H1 (cell line): ENCODE measurements at regions not wholly inside any gene's neighbourhood (a gene's known extent, or its start where the extent isn't known, plus 50 kb on each side); places are given as distances from the start of the nearest gene placed in this dataset.

Experiments
- CTCF ChIA-PET: fragments of 300-600 bp; sonication (Branson Sonifier 250); formaldehyde crosslinking; loops from one replicate; lab custom pipeline; 2021; ENCODE audit not compliant: partially characterized antibody; lab: Charles Lee
- POLR2A ChIA-PET: fragments of 300-600 bp; sonication (Branson Sonifier 250); formaldehyde crosslinking; loops from one replicate; lab custom pipeline; 2021; ENCODE audit warnings: inconsistent platforms; ENCODE audit not compliant: partially characterized antibody; lab: Charles Lee
- DNase-seq, 2 experiments: peaks; one replicate each; pipeline versions ENCODE4 v3.0.0 to v3.0.0-alpha.2; 2010 to 2022; ENCODE audit warnings: low spot score in 2 of 2, low read depth in 1 of 2, mixed read lengths in 1 of 2
- FAIRE-seq: peaks from 2 replicates; lab custom pipeline; 2011; peaks lifted over from hg19 to GRCh38; lab: Jason Lieb, UNC
- H2AFZ ChIP-seq: 2 replicates; pipeline ENCODE4 v1.8.1; 2012; ENCODE audit warnings: low read length, inconsistent platforms
- H2AK5ac ChIP-seq: 2 replicates; pipeline ENCODE4 v1.6.1; 2013; ENCODE audit warnings: low read depth, low read length
- H2BK120ac ChIP-seq: replicated peaks from 2 replicates; pipeline ENCODE3; 2013; ENCODE audit warnings: low read depth, low read length, inconsistent platforms
- H2BK12ac ChIP-seq: 2 replicates; pipeline ENCODE4 v1.6.1; 2013; ENCODE audit warnings: low read depth, low read length
- H2BK15ac ChIP-seq: 2 replicates; pipeline ENCODE4 v1.6.1; 2013; ENCODE audit warnings: low read length
- H2BK20ac ChIP-seq: 2 replicates; pipeline ENCODE4 v1.6.1; 2013; ENCODE audit warnings: low read length
- H2BK5ac ChIP-seq: 2 replicates; pipeline ENCODE4 v1.6.1; 2013; ENCODE audit warnings: low read depth, low read length
- H3K14ac ChIP-seq: 2 replicates; pipeline ENCODE4 v1.6.1; 2013; ENCODE audit warnings: inconsistent platforms; ENCODE audit not compliant: insufficient read length
- H3K18ac ChIP-seq: 2 replicates; pipeline ENCODE4 v1.6.1; 2013; ENCODE audit warnings: low read length; ENCODE audit errors: extremely low read depth
- H3K23ac ChIP-seq: 2 replicates; pipeline ENCODE4 v1.6.1; 2013; ENCODE audit warnings: inconsistent platforms; ENCODE audit not compliant: insufficient read length
- H3K23me2 ChIP-seq: 2 replicates; pipeline ENCODE4 v1.6.1; 2013; ENCODE audit warnings: low read depth, low read length
- H3K27ac ChIP-seq: 2 replicates; pipeline ENCODE4 v1.6.1; 2011; ENCODE audit warnings: low read depth, low read length, inconsistent platforms
- H3K27me3 ChIP-seq, 4 experiments: replicated peaks in 1 of 4; 1 replicate in 1 of 4; 2 replicates in 3 of 4; pipeline versions ENCODE4 v1.6.1 to v1.8.1; 2011 to 2013; ENCODE audit warnings: low read length in 3 of 4, mild to moderate bottlenecking in 3 of 4, inconsistent platforms in 2 of 4, mixed read lengths in 2 of 4, moderate library complexity in 1 of 4; ENCODE audit not compliant: control insufficient read depth in 3 of 4, insufficient read depth in 3 of 4; ENCODE audit errors: extremely low read depth in 1 of 4
- H3K36me3 ChIP-seq, 4 experiments: 2 replicates each; pipeline versions ENCODE4 v1.6.1 to v1.8.1; 2011 to 2013; ENCODE audit warnings: mild to moderate bottlenecking in 4 of 4, low read length in 3 of 4, moderate library complexity in 2 of 4, control low read depth in 1 of 4, inconsistent platforms in 1 of 4; ENCODE audit not compliant: insufficient read depth in 4 of 4, control insufficient read depth in 2 of 4
- H3K4ac ChIP-seq: replicated peaks from 2 replicates; pipeline ENCODE3; 2013; ENCODE audit warnings: low read length, low read depth, mixed read lengths, inconsistent platforms; ENCODE audit not compliant: insufficient read length
- H3K4me1 ChIP-seq, 4 experiments: replicated peaks in 1 of 4; 1 replicate in 1 of 4; 2 replicates in 3 of 4; pipeline versions ENCODE4 v1.6.1 to v1.8.1; 2011 to 2013; ENCODE audit warnings: low read length in 3 of 4, inconsistent platforms in 2 of 4, mixed read lengths in 1 of 4; ENCODE audit not compliant: insufficient read depth in 4 of 4, control insufficient read depth in 3 of 4
- H3K4me2 ChIP-seq, 2 experiments: 2 replicates each; pipeline versions ENCODE4 v1.6.1 to v1.8.1; 2011 to 2013; ENCODE audit warnings: low read depth in 2 of 2, low read length in 2 of 2, control low read depth in 1 of 2, inconsistent platforms in 1 of 2, mild to moderate bottlenecking in 1 of 2; ENCODE audit not compliant: insufficient read depth in 1 of 2
- H3K4me3 ChIP-seq, 4 experiments: fragments of 200-600, 300-600 bp in 1 of 4; sonication (generic), shearing (Covaris generic), sonication (Bioruptor Twin) in 1 of 4; 2 replicates each; pipeline versions ENCODE4 v1.5.1 to v1.8.1; 2011 to 2016; ENCODE audit warnings: low read length in 4 of 4, low read depth in 3 of 4, control low read depth in 2 of 4, inconsistent platforms in 2 of 4, mild to moderate bottlenecking in 2 of 4, mixed read lengths in 1 of 4, moderate library complexity in 1 of 4; ENCODE audit not compliant: insufficient read depth in 2 of 4; ENCODE audit errors: extremely low read depth in 1 of 4
- H3K56ac ChIP-seq: replicated peaks from 2 replicates; pipeline ENCODE3; 2013; ENCODE audit warnings: low read depth, mild to moderate bottlenecking, mixed read lengths, low read length, inconsistent platforms; ENCODE audit not compliant: insufficient read length
- H3K79me1 ChIP-seq: 2 replicates; pipeline ENCODE4 v1.6.1; 2013; ENCODE audit warnings: low read depth, low read length, control low read depth
- H3K79me2 ChIP-seq, 2 experiments: 2 replicates each; pipeline versions ENCODE4 v1.6.1 to v1.8.1; 2012 to 2013; ENCODE audit warnings: low read length in 2 of 2, mild to moderate bottlenecking in 2 of 2, inconsistent platforms in 1 of 2; ENCODE audit not compliant: insufficient read depth in 2 of 2, control insufficient read depth in 1 of 2
- H3K9ac ChIP-seq, 4 experiments: replicated peaks in 1 of 4; 1 replicate in 1 of 4; 2 replicates in 3 of 4; pipeline versions ENCODE4 v1.6.1 to v1.8.1; 2011 to 2013; ENCODE audit warnings: low read depth in 3 of 4, low read length in 3 of 4, control low read depth in 2 of 4, mild to moderate bottlenecking in 2 of 4, moderate library complexity in 2 of 4, inconsistent platforms in 1 of 4; ENCODE audit errors: extremely low read depth in 1 of 4
- H3K9me3 ChIP-seq, 2 experiments: 2 replicates each; pipeline versions ENCODE4 v1.6.1 to v1.8.1; 2012 to 2013; ENCODE audit warnings: mild to moderate bottlenecking in 2 of 2, moderate library complexity in 2 of 2, control low read depth in 1 of 2, inconsistent platforms in 1 of 2, low read depth in 1 of 2, low read length in 1 of 2, mixed read lengths in 1 of 2; ENCODE audit not compliant: insufficient read depth in 2 of 2
- H4K20me1 ChIP-seq, 2 experiments: replicated peaks in 1 of 2; 2 replicates each; pipeline versions ENCODE3 to v1.8.1; 2011 to 2013; ENCODE audit warnings: inconsistent platforms in 2 of 2, low read length in 2 of 2, mild to moderate bottlenecking in 1 of 2; ENCODE audit not compliant: insufficient read depth in 2 of 2, control insufficient read depth in 1 of 2
- H4K5ac ChIP-seq: 2 replicates; pipeline ENCODE4 v1.6.1; 2013; ENCODE audit warnings: low read length, low read depth, mixed read lengths, inconsistent platforms; ENCODE audit not compliant: insufficient read length
- H4K8ac ChIP-seq: 2 replicates; pipeline ENCODE4 v1.8.0; 2013; ENCODE audit warnings: mild to moderate bottlenecking, moderate library complexity, low read length, inconsistent platforms; ENCODE audit not compliant: insufficient read depth; ENCODE audit errors: extremely low read depth
- H4K91ac ChIP-seq: replicated peaks from 2 replicates; pipeline ENCODE3; 2013; ENCODE audit warnings: low read length, mixed read lengths, inconsistent platforms; ENCODE audit not compliant: insufficient read length
- ATF2 ChIP-seq: IDR thresholded peaks from 2 replicates; pipeline ENCODE4 v1.6.1; 2012; ENCODE audit warnings: low read length, inconsistent platforms
- BACH1 ChIP-seq: IDR thresholded peaks from 2 replicates; pipeline ENCODE4 v1.6.1; 2012; ENCODE audit warnings: low read length, improper control_type of control experiment
- CBX8 ChIP-seq: fragments of 300-800, 300-1000 bp; sonication (generic); IDR thresholded peaks from 2 replicates; pipeline ENCODE4 v1.7.1; 2016; ENCODE audit warnings: low read depth, low read length, borderline replicate concordance
- CTCF ChIP-seq, 3 experiments: IDR thresholded peaks; 1 replicate in 2 of 3; 2 replicates in 1 of 3; pipeline versions ENCODE4 v1.5.1 to v1.6.1; 2011; ENCODE audit warnings: low read length in 3 of 3, mild to moderate bottlenecking in 3 of 3, inconsistent platforms in 2 of 3, low read depth in 1 of 3, moderate library complexity in 1 of 3; ENCODE audit not compliant: insufficient read depth in 1 of 3; ENCODE audit errors: control extremely low read depth in 1 of 3
- EGR1 ChIP-seq: IDR thresholded peaks from 2 replicates; pipeline ENCODE4 v1.6.1; 2011; ENCODE audit warnings: low read depth, low read length, borderline replicate concordance
- GABPA ChIP-seq: IDR thresholded peaks from 2 replicates; pipeline ENCODE4 v1.6.1; 2011; ENCODE audit warnings: mild to moderate bottlenecking, low read length, moderate library complexity, borderline replicate concordance; ENCODE audit not compliant: insufficient read depth
- GTF2F1 ChIP-seq: IDR thresholded peaks from 2 replicates; pipeline ENCODE4 v1.6.1; 2012; ENCODE audit warnings: low read depth, low read length, improper control_type of control experiment, borderline replicate concordance
- KDM5A ChIP-seq: fragments of 200-600 bp; IDR thresholded peaks from 2 replicates; pipeline ENCODE4 v1.7.1; 2012; ENCODE audit warnings: mild to moderate bottlenecking, low read length, inconsistent platforms, mixed read lengths
- POLR2A ChIP-seq, 2 experiments: IDR thresholded peaks; 1 replicate in 1 of 2; 2 replicates in 1 of 2; pipeline ENCODE4 v1.6.1; 2011; ENCODE audit warnings: low read depth in 2 of 2, low read length in 2 of 2, mild to moderate bottlenecking in 2 of 2; ENCODE audit errors: control extremely low read depth in 1 of 2
- POU5F1 ChIP-seq: IDR thresholded peaks from 2 replicates; pipeline ENCODE4 v1.6.1; 2011; ENCODE audit warnings: low read depth, mild to moderate bottlenecking, low read length, moderate library complexity
- SP4 ChIP-seq: IDR thresholded peaks from 2 replicates; pipeline ENCODE4 v1.6.1; 2012; ENCODE audit warnings: low read length, inconsistent platforms
- TAF1 ChIP-seq: IDR thresholded peaks from 2 replicates; pipeline ENCODE4 v1.6.1; 2011; ENCODE audit warnings: mild to moderate bottlenecking, low read depth, low read length
- WGBS, 2 experiments: shearing (Covaris generic) in 1 of 2; methylation state at CpG; one replicate each; pipeline versions ENCODE4 v1.1.6 to v1.1.7; 2013 to 2015; ENCODE audit warnings: low lambda C conversion rate in 2 of 2, mixed read lengths in 2 of 2, inconsistent platforms in 1 of 2, low coverage in 1 of 2, missing lambda C conversion rate in 1 of 2; ENCODE audit not compliant: insufficient replicate concordance in 2 of 2, insufficient coverage in 1 of 2, insufficient read length in 1 of 2; ENCODE audit errors: extremely low coverage in 1 of 2, missing lambda C conversion rate in 1 of 2; 5-methylcytosine and 5-hydroxymethylcytosine counted together

- FAIRE-seq, result no peak
- 83% methylated on average over 9 of the region's 9 CpGs; no CpG with 5 or more reads in 1 of the 2 experiments for WGBS, 2 experiments
- TF ChIP-seq CBX8 (no peak), POLR2A (IDR thresholded peaks at IDR 0.05; ENCODE audit: control extremely low read depth in 1 of 2, low read depth in 2 of 2, low read length in 2 of 2) (no peak), ATF2 (no peak), GTF2F1 (no peak), BACH1 (no peak), CTCF (IDR thresholded peaks at IDR 0.05; ENCODE audit: control extremely low read depth in 1 of 3, insufficient read depth in 1 of 3, low read depth in 1 of 3, low read length in 3 of 3) (no peak), GABPA (no peak), EGR1 (no peak), POU5F1 (no peak), TAF1 (no peak), SP4 (no peak), KDM5A (no peak)
Observed at GRCh38 chr2:234138836-234139235, 88.3 kb downstream of the SPP2 start.

More at GRCh38 chr2:234138836-234139235, 88.3 kb downstream of the SPP2 start:
- Histone ChIP-seq H2BK20ac (no peak overlapping the region), H3K18ac (no peak overlapping the region), H3K36me3 (no peaks in the 10 kb centered on the region), H3K4me2 (no peak overlapping the region), H4K91ac (no peak overlapping the region), H2AK5ac (no peak overlapping the region), H2AFZ (no peak overlapping the region), H4K8ac (no peak overlapping the region), H3K79me1 (no peaks in the 10 kb centered on the region), H3K23me2 (no peaks in the 10 kb centered on the region), H2BK5ac (no peak overlapping the region), H3K56ac (no peak overlapping the region), H3K9me3 (no peaks in the 10 kb centered on the region), H3K4ac (no peak overlapping the region), H2BK12ac (no peak overlapping the region), H3K27ac (no peak overlapping the region), H3K4me1 (peaks cover 0 to 3% (median 0%) of the 10 kb centered on the region in 4 experiments; a peak in 2 of 7 replicates), H3K14ac (no peak overlapping the region), H4K20me1 (no peaks in the 10 kb centered on the region), H2BK120ac (no peak overlapping the region), H2BK15ac (no peak overlapping the region), H3K27me3 (no peaks in the 10 kb centered on the region), H3K79me2 (no peaks in the 10 kb centered on the region), H3K23ac (no peak overlapping the region), H4K5ac (no peak overlapping the region), H3K4me3 (no peak overlapping the region), H3K9ac (no peak overlapping the region)
- DNase-seq, result no peak
- CTCF ChIA-PET, result interaction anchor here (0.8 to 1.0 kb wide), 2 partner anchors 100 to 406 kb away, joined by 3 read pairs; no protein-coding TSS in a partner anchor
- POLR2A ChIA-PET, result no interaction called here
